ENCODE measurements at regions not wholly inside any gene's neighbourhood (a gene's known extent, or its start where the extent isn't known, plus 50 kb on each side); places are given as distances from the start of the nearest gene placed in this dataset.

GRCh38 chr6:139591075-139591865, 216.8 kb upstream of the CITED2 start:
- DNase-seq = no peak

DNA sequence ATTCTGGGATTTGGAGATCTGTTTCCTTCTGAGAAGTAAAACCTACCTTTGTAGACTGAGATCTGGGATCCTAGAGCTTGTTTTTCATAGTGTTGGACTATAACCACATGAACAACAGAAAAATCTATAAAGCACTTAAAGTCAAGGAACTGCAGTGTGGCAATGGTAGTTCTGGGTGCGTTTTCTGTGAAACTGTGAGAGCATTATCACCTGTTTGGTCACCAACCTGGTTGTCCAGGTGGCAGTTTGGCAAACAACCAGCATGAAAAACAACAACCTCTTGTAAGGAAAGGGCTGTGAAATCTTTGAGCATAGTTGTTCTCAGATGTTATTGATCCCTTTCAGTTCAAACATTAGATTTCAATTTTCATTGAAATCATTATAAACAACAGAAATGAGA, 215.8 kb upstream of the CITED2 start:
- DNase-seq = no peak

- DNase-seq = no peak
Observed at GRCh38 chr6:139588734-139589593, 214.5 kb upstream of the CITED2 start.

DNA sequence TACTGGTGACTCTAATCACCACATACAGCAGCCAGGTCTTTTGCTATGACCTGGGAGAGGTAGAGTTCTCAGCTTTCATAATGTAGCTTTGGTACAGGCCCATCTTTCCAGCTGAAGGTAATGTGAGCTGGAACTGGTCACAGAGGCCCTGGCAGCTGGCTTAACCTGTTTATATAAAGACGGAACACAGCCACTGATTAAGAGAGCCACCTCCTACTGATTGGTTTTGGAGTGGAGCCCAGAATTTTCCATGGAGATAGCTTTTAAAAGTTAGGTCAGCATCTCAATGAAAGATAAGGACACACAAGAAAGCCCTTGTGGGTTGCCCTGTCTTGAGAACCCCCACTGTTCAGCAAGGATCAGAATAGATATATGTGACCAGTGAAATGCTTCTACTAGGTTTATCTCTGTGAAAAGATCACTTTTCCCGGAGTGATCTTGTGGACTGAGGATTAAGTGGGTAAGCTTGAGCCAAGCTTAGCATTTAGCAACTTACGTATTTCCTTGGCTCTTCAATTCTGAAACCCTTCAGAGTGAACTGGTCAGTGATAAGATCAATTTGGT, 213.7 kb upstream of the CITED2 start:
- no peak for DNase-seq

DNA sequence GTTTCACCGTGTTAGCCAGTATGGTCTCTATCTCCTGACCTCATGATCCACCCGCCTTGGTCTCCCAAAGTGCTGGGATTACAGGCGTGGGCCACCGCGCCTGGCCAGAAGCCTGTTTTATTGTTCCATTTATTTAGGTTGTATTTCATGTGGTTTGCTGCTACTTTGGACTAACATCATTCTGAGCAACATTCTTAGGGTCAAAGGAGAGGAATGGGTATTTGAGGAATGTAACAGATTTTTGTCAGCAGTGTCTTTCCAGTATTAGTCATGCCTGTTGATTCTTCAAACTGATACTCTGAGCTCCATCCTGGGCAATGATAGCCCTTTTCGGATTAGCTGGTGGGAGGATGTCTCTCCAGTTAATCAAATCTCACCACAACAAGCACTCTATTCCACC, 213.0 kb upstream of the CITED2 start:
- DNase-seq = no peak

DNA sequence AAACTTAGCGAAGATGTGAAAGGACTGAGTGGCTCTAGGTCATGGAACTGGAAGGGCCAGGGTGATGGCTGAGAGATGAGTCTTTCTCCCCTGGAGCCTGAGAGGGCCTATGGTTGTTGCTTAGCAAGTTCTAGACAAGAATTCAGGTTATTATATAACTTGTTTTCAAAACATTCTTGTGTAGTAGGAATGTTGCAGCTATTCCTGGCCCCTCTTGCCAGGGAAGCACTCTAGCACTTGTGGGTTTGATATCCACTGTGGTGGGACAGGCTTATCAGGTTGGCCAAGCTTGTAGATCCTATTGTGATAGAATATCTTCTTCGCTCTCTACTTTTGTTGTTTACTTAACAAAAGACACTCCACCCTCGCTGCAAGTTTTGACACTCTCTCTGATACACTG, 211.8 kb upstream of the CITED2 start:
- DNase-seq = no peak

- no peak for DNase-seq
Observed at GRCh38 chr6:139584599-139584998, 210.2 kb upstream of the CITED2 start.

- no peak for DNase-seq
Observed at GRCh38 chr6:139583420-139583819, 209.0 kb upstream of the CITED2 start.

GRCh38 chr6:139582956-139583355, 208.5 kb upstream of the CITED2 start:
- no peak for DNase-seq

- no peak for DNase-seq
Observed at GRCh38 chr6:139581485-139581865, 207.0 kb upstream of the CITED2 start.

- no peak for DNase-seq
Observed at GRCh38 chr6:139580592-139581484, 206.4 kb upstream of the CITED2 start.

DNA sequence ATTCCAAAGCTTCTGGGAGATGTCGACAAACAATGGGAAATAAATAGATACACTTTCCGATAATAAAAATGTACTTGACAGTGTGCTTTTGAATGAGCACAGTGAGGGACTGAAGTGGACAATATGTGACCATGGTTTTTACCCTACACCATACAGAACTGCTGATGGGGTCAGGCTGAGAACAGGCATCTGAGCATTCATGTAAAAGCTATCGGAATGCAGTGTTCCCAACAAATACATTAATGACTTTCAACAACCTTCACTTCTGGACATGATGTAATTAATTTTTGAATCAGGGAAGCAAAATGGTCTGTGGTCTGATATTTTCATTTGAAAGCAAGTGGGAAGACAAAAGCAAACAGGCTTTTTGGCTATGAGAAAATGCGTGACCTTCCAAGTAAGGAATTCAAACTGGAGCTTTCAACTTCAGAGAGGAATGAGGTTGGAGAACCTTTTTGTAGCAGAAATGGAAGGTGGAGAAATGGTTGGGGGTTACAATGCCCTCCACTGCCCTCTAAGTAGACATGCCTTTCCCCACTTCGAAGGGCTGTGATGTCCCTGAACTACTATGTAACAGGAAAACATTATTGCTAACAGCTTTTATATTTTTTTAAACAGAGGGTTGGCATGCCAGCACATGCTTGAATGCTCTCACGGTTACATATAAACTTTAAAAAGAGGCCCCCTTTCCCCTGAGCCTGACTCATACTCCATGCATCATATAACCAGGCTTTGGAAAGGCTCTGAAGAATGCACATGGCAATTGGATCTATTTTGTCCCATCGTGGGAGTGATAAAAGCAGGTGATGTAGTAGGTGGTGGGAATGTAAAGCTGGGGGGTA, 203.5 kb upstream of the CITED2 start:
- no peak for DNase-seq

DNA sequence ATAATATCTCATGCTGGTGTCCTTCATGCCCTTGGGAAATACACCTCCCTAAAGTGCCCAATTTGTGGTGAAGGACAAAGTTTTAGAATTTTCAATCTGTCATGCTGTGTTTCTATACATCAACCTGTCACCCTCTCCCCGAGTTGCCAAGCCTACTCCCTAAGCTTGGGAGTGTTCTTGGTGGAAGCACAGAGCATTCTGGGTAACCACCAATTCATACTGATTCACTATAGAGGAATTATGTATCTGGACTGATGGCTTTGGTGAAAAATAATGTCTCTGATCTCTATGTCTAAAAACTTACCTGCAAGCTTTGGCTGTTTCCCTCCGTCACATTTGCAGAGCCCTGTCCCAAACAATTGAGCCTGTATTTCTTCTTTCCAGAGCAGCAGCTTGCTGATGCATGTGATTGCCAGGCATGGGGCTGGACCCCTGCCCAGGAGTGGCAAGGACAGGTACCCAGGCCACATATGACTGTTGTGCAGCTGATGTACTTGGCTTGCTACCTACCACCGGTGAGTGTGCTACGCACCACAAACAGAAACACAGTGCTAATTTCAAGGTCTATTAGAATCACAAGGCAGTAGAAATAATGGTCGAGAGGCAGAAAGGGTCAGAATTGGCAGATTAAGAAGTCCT, 202.8 kb upstream of the CITED2 start:
- DNase-seq = no peak

DNA sequence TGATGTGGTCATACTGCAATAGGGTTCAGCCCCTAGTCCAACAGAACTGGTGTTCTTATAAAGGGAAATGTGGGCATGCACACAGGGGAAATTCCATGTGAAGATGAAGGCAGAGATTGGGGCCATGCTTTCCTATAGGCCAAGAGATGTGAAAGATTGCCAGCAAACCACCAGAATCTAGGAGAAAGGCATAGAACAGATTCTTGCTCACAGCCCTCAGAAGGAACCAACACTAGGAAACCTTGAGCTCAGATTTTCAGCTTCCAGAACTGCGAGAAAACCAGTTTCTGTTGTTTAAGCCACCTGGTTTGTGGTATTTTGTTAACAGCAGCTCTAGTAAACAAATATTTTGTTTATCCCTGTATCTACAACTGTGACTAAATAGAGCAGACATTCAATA, 197.6 kb upstream of the CITED2 start:
- no peak for DNase-seq

DNA sequence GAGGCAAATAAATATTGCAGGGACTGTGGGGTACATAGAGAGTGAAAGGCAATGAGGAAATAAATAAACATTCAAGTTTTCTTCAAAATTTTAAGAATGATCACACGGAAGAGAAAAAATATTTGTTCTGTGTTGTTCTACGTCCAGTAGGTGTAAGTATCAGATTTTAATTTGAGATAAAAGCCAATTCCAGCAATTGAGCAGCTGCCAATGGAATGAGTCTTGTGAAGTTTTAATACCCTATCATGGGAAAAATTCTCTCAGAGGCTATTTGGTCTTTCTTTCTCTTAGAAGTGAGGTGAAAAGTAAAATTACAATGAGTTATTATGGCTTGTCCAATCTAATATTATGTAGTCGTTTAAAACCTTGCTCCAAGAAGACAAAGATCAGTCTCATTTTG, 195.7 kb upstream of the CITED2 start:
- no peak for DNase-seq

- no peak for DNase-seq
Observed at GRCh38 chr6:139569566-139569965, 195.1 kb upstream of the CITED2 start.

GRCh38 chr6:139568956-139569538, 194.6 kb upstream of the CITED2 start:
- DNase-seq = no peak

- no peak for DNase-seq
Observed at GRCh38 chr6:139568151-139568955, 193.9 kb upstream of the CITED2 start.

DNA sequence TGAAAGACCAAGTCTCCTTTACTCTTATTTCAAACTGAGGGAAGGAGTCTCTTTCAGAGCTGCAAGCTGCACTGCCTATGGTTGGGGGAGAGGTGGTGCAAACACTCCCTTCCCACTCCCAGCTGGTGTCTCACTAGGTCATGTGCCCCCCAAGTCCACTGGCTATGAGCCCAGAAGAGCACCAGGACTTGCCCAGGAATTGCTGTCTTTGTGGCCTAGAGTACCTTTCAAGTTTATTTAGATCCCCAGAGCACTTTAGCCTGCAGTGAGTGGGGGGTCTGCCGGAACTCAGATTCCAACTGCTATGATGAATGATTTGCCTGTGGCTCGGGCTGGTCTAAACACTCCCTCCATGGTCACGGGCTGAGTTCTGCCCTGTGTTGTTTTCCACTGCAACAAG, 192.6 kb upstream of the CITED2 start:
- no peak for DNase-seq

GRCh38 chr6:139565591-139565990, 191.1 kb upstream of the CITED2 start:
- no peak for DNase-seq
